ENCODE measurements at regions not wholly inside any gene's neighbourhood (a gene's known extent, or its start where the extent isn't known, plus 50 kb on each side); places are given as distances from the start of the nearest gene placed in this dataset.

GRCh38 chr2:167342769-167343168, 454.5 kb downstream of the XIRP2 start:
- no peak overlapping the region for H3K4me3 ChIP-seq (replicated peaks in 1 of 2; ENCODE audit: low read depth in 2 of 2, low read length in 2 of 2)
- peak in 1 of 2 donors; percentile 16 for DNase-seq (ENCODE audit: low read depth in 2 of 2)
- peak; percentile 19 for TF ChIP-seq CTCF (IDR thresholded peaks at IDR 0.05; ENCODE audit: low read depth, low read length)

- TF ChIP-seq CTCF (IDR thresholded peaks at IDR 0.05; ENCODE audit: low read depth, low read length) = no peak
- H3K4me3 ChIP-seq (replicated peaks in 1 of 2; ENCODE audit: low read depth in 2 of 2, low read length in 2 of 2) = no peak overlapping the region
- DNase-seq (ENCODE audit: low read depth in 2 of 2) = no peak
These were observed 452.0 kb downstream of the XIRP2 start for GRCh38 chr2:167340322-167340721.

- TF ChIP-seq CTCF (IDR thresholded peaks at IDR 0.05; ENCODE audit: low read depth, low read length) = no peak
- H3K4me3 ChIP-seq (replicated peaks in 1 of 2; ENCODE audit: low read depth in 2 of 2, low read length in 2 of 2) = no peak overlapping the region
- no peak for DNase-seq (ENCODE audit: low read depth in 2 of 2)
These were observed 447.9 kb downstream of the XIRP2 start for GRCh38 chr2:167336213-167336612.

- peak; percentile 1 to 19 for DNase-seq (ENCODE audit: low read depth in 2 of 2)
- H3K4me3 ChIP-seq (replicated peaks in 1 of 2; ENCODE audit: low read depth in 2 of 2, low read length in 2 of 2) = no peak overlapping the region
- no peak for TF ChIP-seq CTCF (IDR thresholded peaks at IDR 0.05; ENCODE audit: low read depth, low read length)
These were observed 447.3 kb downstream of the XIRP2 start for GRCh38 chr2:167335541-167335992.

GRCh38 chr2:167334146-167334742, 446.0 kb downstream of the XIRP2 start:
- DNase-seq (ENCODE audit: low read depth in 2 of 2) = no peak
- H3K4me3 ChIP-seq (replicated peaks in 1 of 2; ENCODE audit: low read depth in 2 of 2, low read length in 2 of 2) = no peak overlapping the region
- TF ChIP-seq CTCF (IDR thresholded peaks at IDR 0.05; ENCODE audit: low read depth, low read length) = no peak

GRCh38 chr2:167333245-167333644, 445.0 kb downstream of the XIRP2 start:
- DNase-seq (ENCODE audit: low read depth in 2 of 2) = peak in 1 of 2 donors; percentile 1
- no peak for TF ChIP-seq CTCF (IDR thresholded peaks at IDR 0.05; ENCODE audit: low read depth, low read length)
- H3K4me3 ChIP-seq (replicated peaks in 1 of 2; ENCODE audit: low read depth in 2 of 2, low read length in 2 of 2) = no peak overlapping the region

GRCh38 chr2:167332358-167332757, 444.1 kb downstream of the XIRP2 start:
- no peak overlapping the region for H3K4me3 ChIP-seq (replicated peaks in 1 of 2; ENCODE audit: low read depth in 2 of 2, low read length in 2 of 2)
- no peak for TF ChIP-seq CTCF (IDR thresholded peaks at IDR 0.05; ENCODE audit: low read depth, low read length)
- no peak for DNase-seq (ENCODE audit: low read depth in 2 of 2)
